C4-2B (cell line): ENCODE measurements at regions not wholly inside any gene's neighbourhood (a gene's known extent, or its start where the extent isn't known, plus 50 kb on each side); places are given as distances from the start of the nearest gene placed in this dataset.

Source experiments
- CTCF ChIP-seq: fragments of 450-650 bp; conservative IDR thresholded peaks from 2 replicates; pipeline ENCODE4 v1.5.1; 2017; ENCODE audit warnings: mild to moderate bottlenecking
- ZFX ChIP-seq: fragments of 450-650 bp; IDR thresholded peaks from 2 replicates; pipeline ENCODE4 v1.6.1; 2017

GRCh38 chr1:5597171-5597850 is 394.9 kb downstream of the NPHP4 start:
- TF ChIP-seq CTCF (no peak), ZFX (no peak)
